ENCODE measurements at regions not wholly inside any gene's neighbourhood (a gene's known extent, or its start where the extent isn't known, plus 50 kb on each side); places are given as distances from the start of the nearest gene placed in this dataset.

DNA sequence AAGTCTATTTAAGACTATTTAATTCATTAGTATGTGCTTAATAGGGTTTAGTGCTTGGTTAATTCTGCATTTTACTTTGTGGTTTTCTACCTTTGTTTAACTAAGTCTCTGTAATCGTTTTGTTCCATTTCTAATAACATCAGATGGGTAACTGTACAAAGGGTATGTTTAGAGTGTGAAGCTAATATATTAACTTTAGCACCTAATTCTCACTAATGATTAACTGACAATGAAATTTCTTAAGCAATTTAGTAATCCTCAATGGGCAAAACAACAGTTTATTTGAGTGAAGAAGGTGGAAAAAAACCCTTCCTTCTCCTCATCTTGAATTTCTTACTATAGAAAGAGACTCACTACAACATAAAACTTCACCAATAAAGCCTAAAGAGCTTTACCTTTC, 448.1 kb upstream of the MIR17HG start:
- Histone ChIP-seq H2AFZ (no peak overlapping the region), H3K4me3 (no peak overlapping the region), H3K4me1 (replicated peaks; ENCODE audit: insufficient read depth) (no peaks in the 10 kb centered on the region), H3K27me3 (ENCODE audit: insufficient read depth, low read depth) (no peaks in the 10 kb centered on the region), H3K9me3 (ENCODE audit: insufficient read depth, low read depth) (no peaks in the 10 kb centered on the region), H3K9me2 (ENCODE audit: insufficient read depth) (0 out of 2 replicates have a peak, but pooled peaks cover 5% of the 10 kb centered on the region), H3K27ac (no peak overlapping the region), H3K36me3 (ENCODE audit: low read depth) (no peaks in the 10 kb centered on the region), H3K79me2 (ENCODE audit: low read depth) (no peaks in the 10 kb centered on the region), H3F3A (ENCODE audit: insufficient read depth, low read depth) (no peaks in the 10 kb centered on the region), H3K4me2 (no peak overlapping the region), H4K20me1 (ENCODE audit: insufficient read depth) (no peaks in the 10 kb centered on the region)
- CTCF ChIA-PET = no interaction called here
- intact Hi-C loops (cut with micrococcal nuclease; ENCODE audit: unreplicated experiment) = no loop called here
- POLR2A ChIA-PET (ENCODE audit: unreplicated experiment) = no interaction called here
- DNase-seq = no peak
- no TSS peak for BruUV-seq (replicated peaks)
- no peak for TF ChIP-seq EZH2 (IDR thresholded peaks at IDR 0.05; ENCODE audit: low read depth)
- no peak for TF ChIP-seq CTCF (conservative IDR thresholded peaks at IDR 0.05)

DNA sequence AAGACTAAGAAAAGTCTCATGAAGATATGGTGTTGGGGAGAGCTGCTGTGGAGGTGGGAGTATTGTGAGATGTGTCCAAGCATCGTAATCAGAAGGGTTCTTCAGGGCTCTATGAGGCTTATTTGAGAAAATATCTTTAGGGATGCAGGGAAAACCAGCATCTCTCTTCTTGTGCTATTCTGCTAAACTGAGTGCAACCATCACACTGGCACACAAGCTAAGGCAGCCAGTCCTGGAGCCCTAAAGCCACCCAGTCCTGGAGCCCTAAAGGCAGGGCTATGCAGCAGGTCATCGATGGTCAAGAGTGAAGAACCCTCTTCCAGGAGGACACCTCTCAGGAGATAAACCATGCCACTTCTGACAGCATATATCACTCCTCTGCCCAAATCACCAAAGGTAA, 445.2 kb upstream of the MIR17HG start:
- TF ChIP-seq EZH2 (IDR thresholded peaks at IDR 0.05; ENCODE audit: low read depth) (no peak), CTCF (conservative IDR thresholded peaks at IDR 0.05) (no peak)
- Histone ChIP-seq H3K27me3 (ENCODE audit: insufficient read depth, low read depth) (no peaks in the 10 kb centered on the region), H4K20me1 (ENCODE audit: insufficient read depth) (no peaks in the 10 kb centered on the region), H3K4me1 (replicated peaks; ENCODE audit: insufficient read depth) (no peaks in the 10 kb centered on the region), H3K4me3 (no peak overlapping the region), H3K79me2 (ENCODE audit: low read depth) (no peaks in the 10 kb centered on the region), H3K4me2 (no peak overlapping the region), H3K27ac (no peak overlapping the region), H3F3A (ENCODE audit: insufficient read depth, low read depth) (no peaks in the 10 kb centered on the region), H2AFZ (no peak overlapping the region), H3K36me3 (ENCODE audit: low read depth) (no peaks in the 10 kb centered on the region), H3K9me3 (ENCODE audit: insufficient read depth, low read depth) (no peaks in the 10 kb centered on the region), H3K9me2 (ENCODE audit: insufficient read depth) (0 out of 2 replicates have a peak, but pooled peaks cover 5% of the 10 kb centered on the region)
- DNase-seq = no peak
- intact Hi-C loops (cut with micrococcal nuclease; ENCODE audit: unreplicated experiment) = no loop called here
- CTCF ChIA-PET = no interaction called here
- POLR2A ChIA-PET (ENCODE audit: unreplicated experiment) = no interaction called here
- no TSS peak for BruUV-seq (replicated peaks)

GRCh38 chr13:90906554-90906953, 440.9 kb upstream of the MIR17HG start:
- TF ChIP-seq EZH2 (IDR thresholded peaks at IDR 0.05; ENCODE audit: low read depth) = no peak
- TF ChIP-seq CTCF (conservative IDR thresholded peaks at IDR 0.05) = no peak
- Histone ChIP-seq H3K27me3 (ENCODE audit: insufficient read depth, low read depth) (no peaks in the 10 kb centered on the region), H3K4me1 (replicated peaks; ENCODE audit: insufficient read depth) (no peaks in the 10 kb centered on the region), H3K4me3 (no peak overlapping the region), H3K79me2 (ENCODE audit: low read depth) (no peaks in the 10 kb centered on the region), H3K4me2 (no peak overlapping the region), H3K27ac (no peak overlapping the region), H2AFZ (no peak overlapping the region), H4K20me1 (ENCODE audit: insufficient read depth) (no peaks in the 10 kb centered on the region), H3K9me3 (ENCODE audit: insufficient read depth, low read depth) (no peaks in the 10 kb centered on the region), H3K9me2 (ENCODE audit: insufficient read depth) (no peaks in the 10 kb centered on the region), H3F3A (ENCODE audit: insufficient read depth, low read depth) (no peaks in the 10 kb centered on the region), H3K36me3 (ENCODE audit: low read depth) (no peaks in the 10 kb centered on the region)
- BruUV-seq (replicated peaks) = no TSS peak
- DNase-seq = no peak
- CTCF ChIA-PET = no interaction called here
- POLR2A ChIA-PET (ENCODE audit: unreplicated experiment) = no interaction called here
- intact Hi-C loops (cut with micrococcal nuclease; ENCODE audit: unreplicated experiment) = no loop called here
